GM12878 (cell line): ENCODE measurements at regions not wholly inside any gene's neighbourhood (a gene's known extent, or its start where the extent isn't known, plus 50 kb on each side); places are given as distances from the start of the nearest gene placed in this dataset.

ENCODE experiments used
- ATAC-seq: fragments of 200-7000 bp; cut with Tn5 transposase; 3 replicates; pipeline ENCODE4 v1.9.1; 2020; ENCODE audit warnings: mild to moderate bottlenecking, moderate library complexity
- BruUV-seq: library from RNA; stranded (reverse); fragments of 400-500 nt; replicated peaks from 2 replicates; lab custom pipeline; 2021; lab: Mats Ljungman, UMichigan
- CTCF ChIA-PET: fragments of 300-600 bp; sonication (Branson Sonifier 250); formaldehyde crosslinking; extraction: SDS; loops from one replicate; lab custom pipeline; 2021; ENCODE audit warnings: inconsistent platforms; lab: Yijun Ruan, JAX
- POLR2A ChIA-PET: fragments of 350-600 bp; formaldehyde crosslinking; extraction: SDS; loops from one replicate; lab custom pipeline; 2021; ENCODE audit warnings: inconsistent platforms; lab: Charles Lee
- RAD21 ChIA-PET: fragments of 300-600 bp; sonication (Branson Sonifier 250); formaldehyde crosslinking; loops from one replicate; lab custom pipeline; 2023; ENCODE audit warnings: antibody characterized with exemption; ENCODE audit not compliant: unreplicated experiment; lab: Charles Lee
- SMC1A ChIA-PET: fragments of 300-600 bp; sonication (Branson Sonifier 250); formaldehyde crosslinking; loops from one replicate; lab custom pipeline; 2023; ENCODE audit not compliant: unreplicated experiment, uncharacterized antibody; lab: Charles Lee
- DNase-seq: peaks from one replicate; pipeline ENCODE4 v3.0.0-alpha.2; 2011; ENCODE audit warnings: low read depth, low spot score
- FAIRE-seq: peaks from 3 replicates; lab custom pipeline; 2011; peaks lifted over from hg19 to GRCh38; lab: Jason Lieb, UNC
- H2AFZ ChIP-seq: 2 replicates; pipeline ENCODE4 v1.6.0; 2011; ENCODE audit warnings: low read depth, low read length, control low read depth; ENCODE audit not compliant: control insufficient read depth
- H3K27ac ChIP-seq: 2 replicates; pipeline ENCODE4 v1.5.1; 2011; ENCODE audit warnings: control low read depth; ENCODE audit not compliant: control insufficient read depth, insufficient read depth
- H3K27me3 ChIP-seq, 2 experiments: replicated peaks in 1 of 2; 2 replicates each; pipeline versions ENCODE4 v1.6.0 to v1.6.1; 2011; ENCODE audit warnings: low read length in 1 of 2; ENCODE audit not compliant: control insufficient read depth in 2 of 2, insufficient read depth in 2 of 2
- H3K36me3 ChIP-seq, 2 experiments: 2 replicates each; pipeline ENCODE4 v1.5.1; 2011; ENCODE audit warnings: low read length in 1 of 2; ENCODE audit not compliant: control insufficient read depth in 2 of 2, insufficient read depth in 2 of 2
- H3K4me1 ChIP-seq: 2 replicates; pipeline ENCODE4 v1.6.1; 2011; ENCODE audit warnings: mild to moderate bottlenecking, low read length, moderate library complexity, mixed read lengths; ENCODE audit not compliant: control insufficient read depth, insufficient read depth
- H3K4me2 ChIP-seq: 2 replicates; pipeline ENCODE4 v1.6.0; 2011; ENCODE audit warnings: control low read depth; ENCODE audit not compliant: control insufficient read depth, insufficient read depth
- H3K4me3 ChIP-seq: fragments of 200-600 bp; sonication (generic); 2 replicates; pipeline ENCODE4 v1.5.1; 2016
- H3K79me2 ChIP-seq: 2 replicates; pipeline ENCODE4 v1.6.0; 2011; ENCODE audit warnings: low read length; ENCODE audit not compliant: control insufficient read depth, insufficient read depth
- H3K9ac ChIP-seq: 2 replicates; pipeline ENCODE4 v1.8.0; 2011; ENCODE audit warnings: low read length, control low read depth, mixed read lengths; ENCODE audit not compliant: control insufficient read depth, insufficient read depth
- H3K9me3 ChIP-seq: replicated peaks from 3 replicates; pipeline ENCODE4 v1.5.1; 2011; ENCODE audit warnings: mild to moderate bottlenecking, low read length; ENCODE audit not compliant: control insufficient read depth, insufficient read depth
- H4K20me1 ChIP-seq: 2 replicates; pipeline ENCODE4 v1.6.0; 2011; ENCODE audit not compliant: control insufficient read depth, insufficient read depth
- BHLHE40 ChIP-seq, 2 experiments: fragments of 450-650 bp in 1 of 2; IDR thresholded peaks; 2 replicates each; pipeline ENCODE4 v1.6.1; 2011 to 2017; ENCODE audit warnings: low read depth in 2 of 2, borderline replicate concordance in 1 of 2, improper control_type of control experiment in 1 of 2, low read length in 1 of 2, mild to moderate bottlenecking in 1 of 2
- BRCA1 ChIP-seq: IDR thresholded peaks from 2 replicates; pipeline ENCODE4 v1.6.1; 2011; ENCODE audit warnings: low read depth, low read length, improper control_type of control experiment
- FOXK2 ChIP-seq: fragments of 450-650 bp; IDR thresholded peaks from 2 replicates; pipeline ENCODE4 v1.6.1; 2017; ENCODE audit warnings: mild to moderate bottlenecking, moderate library complexity
- HCFC1 ChIP-seq: fragments of 150-350 bp; IDR thresholded peaks from 2 replicates; pipeline ENCODE4 v1.6.1; 2014; ENCODE audit warnings: low read length
- HDGF ChIP-seq: fragments of 450-650 bp; IDR thresholded peaks from 2 replicates; pipeline ENCODE4 v1.6.1; 2016; ENCODE audit warnings: antibody characterized with exemption
- KDM1A ChIP-seq: fragments of 200-600 bp; sonication (generic); IDR thresholded peaks from 2 replicates; pipeline ENCODE4 v1.6.1; 2016; ENCODE audit warnings: borderline replicate concordance
- MYB ChIP-seq: fragments of 150-350 bp; IDR thresholded peaks from 2 replicates; pipeline ENCODE4 v1.6.1; 2014; ENCODE audit warnings: mild to moderate bottlenecking, low read depth, low read length, borderline replicate concordance
- MYC ChIP-seq: IDR thresholded peaks from 2 replicates; pipeline ENCODE4 v1.6.1; 2011; ENCODE audit warnings: mild to moderate bottlenecking, low read length, moderate library complexity, inconsistent platforms; ENCODE audit not compliant: insufficient read depth, insufficient replicate concordance, insufficient read length, severe bottlenecking
- NFXL1 ChIP-seq: fragments of 450-650 bp; IDR thresholded peaks from 2 replicates; pipeline ENCODE4 v1.6.1; 2017; ENCODE audit warnings: antibody characterized with exemption, mild to moderate bottlenecking, borderline replicate concordance
- POU2F2 ChIP-seq: IDR thresholded peaks from 3 replicates; pipeline ENCODE4 v1.6.1; 2011; ENCODE audit warnings: low read depth, mild to moderate bottlenecking, low read length, borderline replicate concordance
- RB1 ChIP-seq: fragments of 450-650 bp; formaldehyde crosslinking; IDR thresholded peaks from 2 replicates; pipeline ENCODE4 v1.6.1; 2017; ENCODE audit warnings: mild to moderate bottlenecking, borderline replicate concordance
- RCOR1 ChIP-seq: conservative IDR thresholded peaks from 2 replicates; pipeline ENCODE4 v1.6.1; 2012; ENCODE audit warnings: low read depth, low read length, improper control_type of control experiment
- SMC3 ChIP-seq: IDR thresholded peaks from 2 replicates; pipeline ENCODE4 v1.6.1; 2011; ENCODE audit warnings: low read length, improper control_type of control experiment, borderline replicate concordance
- TAF1 ChIP-seq: IDR thresholded peaks from 2 replicates; pipeline ENCODE4 v1.6.1; 2011; ENCODE audit warnings: mild to moderate bottlenecking, low read depth, low read length, borderline replicate concordance
- TBL1XR1 ChIP-seq: IDR thresholded peaks from 2 replicates; pipeline ENCODE4 v1.6.1; 2012; ENCODE audit warnings: low read depth, low read length, improper control_type of control experiment
- ZNF217 ChIP-seq: fragments of 450-650 bp; IDR thresholded peaks from 2 replicates; pipeline ENCODE4 v1.6.1; 2017; ENCODE audit warnings: antibody characterized with exemption, mild to moderate bottlenecking
- WGBS: methylation state at CpG from one replicate; pipeline ENCODE4 v1.1.6; 2016; ENCODE audit warnings: low lambda C conversion rate; ENCODE audit not compliant: insufficient replicate concordance, insufficient coverage; ENCODE audit errors: missing lambda C conversion rate; 5-methylcytosine and 5-hydroxymethylcytosine counted together
- in situ Hi-C: fragments of 300-500 bp; cut with MboI; formaldehyde crosslinking; loops from 9 replicates; pipeline ENCODE4 v1.14.3; 2018; ENCODE audit warnings: mixed read lengths
- intact Hi-C: fragments of 100-400 bp; cut with micrococcal nuclease; formaldehyde crosslinking; loops from one replicate; pipeline ENCODE4 v1.14.2; 2022; ENCODE audit not compliant: unreplicated experiment
- TF ChIP-seq, protein P1 (sequence below): IDR thresholded peaks from 2 replicates; pipeline ENCODE4 v1.6.1; 2011; ENCODE audit warnings: mild to moderate bottlenecking, low read depth, low read length, moderate library complexity; ENCODE audit not compliant: insufficient replicate concordance
- TF ChIP-seq, protein P2 (sequence below): IDR thresholded peaks from 2 replicates; pipeline ENCODE4 v1.6.1; 2012; ENCODE audit warnings: low read depth, low read length, improper control_type of control experiment
- TF ChIP-seq, protein P3 (sequence below): IDR thresholded peaks from 2 replicates; pipeline ENCODE4 v1.6.1; 2012; ENCODE audit warnings: improper control_type of control experiment, low read depth, low read length; ENCODE audit not compliant: insufficient replicate concordance

DNA sequence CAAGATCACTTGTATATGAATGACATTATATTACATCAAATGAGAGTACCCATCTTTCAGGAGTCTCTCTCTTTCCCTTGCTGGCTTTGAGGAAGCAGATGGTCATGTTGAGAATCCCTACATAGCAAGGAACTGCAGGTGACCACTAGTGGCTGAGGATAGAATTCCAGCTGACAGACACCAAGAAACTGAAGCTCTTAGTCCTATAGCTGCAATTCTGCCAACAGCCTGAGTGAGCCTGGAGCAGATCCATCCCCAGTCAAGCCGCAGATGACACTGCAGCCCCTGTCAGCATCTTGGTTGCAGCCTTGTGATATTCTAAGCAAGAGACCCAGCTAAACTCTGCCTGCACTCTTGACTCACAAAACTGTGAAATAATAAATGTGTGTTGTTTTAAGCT, 531.5 kb downstream of the CSNK1G3 start:
- Histone ChIP-seq H2AFZ (no peak overlapping the region), H3K4me1 (no peaks in the 10 kb centered on the region), H3K4me2 (no peak overlapping the region), H4K20me1 (no peaks in the 10 kb centered on the region), H3K9me3 (no peaks in the 10 kb centered on the region; the same call in 1 of the 3 replicates), H3K79me2 (no peaks in the 10 kb centered on the region), H3K4me3 (no peak overlapping the region), H3K36me3 (no peaks in the 10 kb centered on the region), H3K27me3 (no peaks in the 10 kb centered on the region), H3K9ac (no peak overlapping the region), H3K27ac (no peak overlapping the region)
- DNase-seq (no peak), FAIRE-seq (no peak), ATAC-seq (peak; percentile 41; the same call in 1 of the 3 replicates)
- 100% methylated on average over 1 of the region's 1 CpG for WGBS
- RAD21 ChIA-PET, result interaction anchor here (1.5 kb wide), 1 partner anchor 8 kb away, joined by 5 read pairs; no protein-coding TSS in a partner anchor
- SMC1A ChIA-PET, result interaction anchor here (0.6 to 3.5 kb wide), 6 partner anchors 8 to 876 kb away, joined by 3 to 14 read pairs (median 8); no protein-coding TSS in a partner anchor
- intact Hi-C loops, result no loop called here
- in situ Hi-C loops, result no loop called here
- CTCF ChIA-PET, result interaction anchor here (1.3 kb wide), 1 partner anchor 10 kb away, joined by 4 read pairs; no protein-coding TSS in a partner anchor
- BruUV-seq, result no TSS peak
- POLR2A ChIA-PET, result interaction anchor here (1.0 kb wide), 1 partner anchor 11 kb away, joined by 4 read pairs; no protein-coding TSS in a partner anchor
- TF ChIP-seq BRCA1 (no peak), NFXL1 (no peak), MYC (no peak), KDM1A (no peak), POU2F2 (no peak), HDGF (no peak), RCOR1 (no peak), HCFC1 (no peak), MYB (no peak), FOXK2 (no peak), RB1 (no peak), BHLHE40 (IDR thresholded peaks at IDR 0.05; ENCODE audit: borderline replicate concordance in 1 of 2, low read depth in 2 of 2, low read length in 1 of 2) (no peak), TBL1XR1 (no peak), SMC3 (no peak), ZNF217 (no peak), TAF1 (no peak)
- TF ChIP-seq, protein P1, sequence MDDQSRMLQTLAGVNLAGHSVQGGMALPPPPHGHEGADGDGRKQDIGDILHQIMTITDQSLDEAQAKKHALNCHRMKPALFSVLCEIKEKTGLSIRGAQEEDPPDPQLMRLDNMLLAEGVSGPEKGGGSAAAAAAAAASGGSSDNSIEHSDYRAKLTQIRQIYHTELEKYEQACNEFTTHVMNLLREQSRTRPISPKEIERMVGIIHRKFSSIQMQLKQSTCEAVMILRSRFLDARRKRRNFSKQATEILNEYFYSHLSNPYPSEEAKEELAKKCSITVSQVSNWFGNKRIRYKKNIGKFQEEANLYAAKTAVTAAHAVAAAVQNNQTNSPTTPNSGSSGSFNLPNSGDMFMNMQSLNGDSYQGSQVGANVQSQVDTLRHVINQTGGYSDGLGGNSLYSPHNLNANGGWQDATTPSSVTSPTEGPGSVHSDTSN, result no peak
- TF ChIP-seq, protein P2, sequence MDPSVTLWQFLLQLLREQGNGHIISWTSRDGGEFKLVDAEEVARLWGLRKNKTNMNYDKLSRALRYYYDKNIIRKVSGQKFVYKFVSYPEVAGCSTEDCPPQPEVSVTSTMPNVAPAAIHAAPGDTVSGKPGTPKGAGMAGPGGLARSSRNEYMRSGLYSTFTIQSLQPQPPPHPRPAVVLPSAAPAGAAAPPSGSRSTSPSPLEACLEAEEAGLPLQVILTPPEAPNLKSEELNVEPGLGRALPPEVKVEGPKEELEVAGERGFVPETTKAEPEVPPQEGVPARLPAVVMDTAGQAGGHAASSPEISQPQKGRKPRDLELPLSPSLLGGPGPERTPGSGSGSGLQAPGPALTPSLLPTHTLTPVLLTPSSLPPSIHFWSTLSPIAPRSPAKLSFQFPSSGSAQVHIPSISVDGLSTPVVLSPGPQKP, result no peak
- TF ChIP-seq, protein P3, sequence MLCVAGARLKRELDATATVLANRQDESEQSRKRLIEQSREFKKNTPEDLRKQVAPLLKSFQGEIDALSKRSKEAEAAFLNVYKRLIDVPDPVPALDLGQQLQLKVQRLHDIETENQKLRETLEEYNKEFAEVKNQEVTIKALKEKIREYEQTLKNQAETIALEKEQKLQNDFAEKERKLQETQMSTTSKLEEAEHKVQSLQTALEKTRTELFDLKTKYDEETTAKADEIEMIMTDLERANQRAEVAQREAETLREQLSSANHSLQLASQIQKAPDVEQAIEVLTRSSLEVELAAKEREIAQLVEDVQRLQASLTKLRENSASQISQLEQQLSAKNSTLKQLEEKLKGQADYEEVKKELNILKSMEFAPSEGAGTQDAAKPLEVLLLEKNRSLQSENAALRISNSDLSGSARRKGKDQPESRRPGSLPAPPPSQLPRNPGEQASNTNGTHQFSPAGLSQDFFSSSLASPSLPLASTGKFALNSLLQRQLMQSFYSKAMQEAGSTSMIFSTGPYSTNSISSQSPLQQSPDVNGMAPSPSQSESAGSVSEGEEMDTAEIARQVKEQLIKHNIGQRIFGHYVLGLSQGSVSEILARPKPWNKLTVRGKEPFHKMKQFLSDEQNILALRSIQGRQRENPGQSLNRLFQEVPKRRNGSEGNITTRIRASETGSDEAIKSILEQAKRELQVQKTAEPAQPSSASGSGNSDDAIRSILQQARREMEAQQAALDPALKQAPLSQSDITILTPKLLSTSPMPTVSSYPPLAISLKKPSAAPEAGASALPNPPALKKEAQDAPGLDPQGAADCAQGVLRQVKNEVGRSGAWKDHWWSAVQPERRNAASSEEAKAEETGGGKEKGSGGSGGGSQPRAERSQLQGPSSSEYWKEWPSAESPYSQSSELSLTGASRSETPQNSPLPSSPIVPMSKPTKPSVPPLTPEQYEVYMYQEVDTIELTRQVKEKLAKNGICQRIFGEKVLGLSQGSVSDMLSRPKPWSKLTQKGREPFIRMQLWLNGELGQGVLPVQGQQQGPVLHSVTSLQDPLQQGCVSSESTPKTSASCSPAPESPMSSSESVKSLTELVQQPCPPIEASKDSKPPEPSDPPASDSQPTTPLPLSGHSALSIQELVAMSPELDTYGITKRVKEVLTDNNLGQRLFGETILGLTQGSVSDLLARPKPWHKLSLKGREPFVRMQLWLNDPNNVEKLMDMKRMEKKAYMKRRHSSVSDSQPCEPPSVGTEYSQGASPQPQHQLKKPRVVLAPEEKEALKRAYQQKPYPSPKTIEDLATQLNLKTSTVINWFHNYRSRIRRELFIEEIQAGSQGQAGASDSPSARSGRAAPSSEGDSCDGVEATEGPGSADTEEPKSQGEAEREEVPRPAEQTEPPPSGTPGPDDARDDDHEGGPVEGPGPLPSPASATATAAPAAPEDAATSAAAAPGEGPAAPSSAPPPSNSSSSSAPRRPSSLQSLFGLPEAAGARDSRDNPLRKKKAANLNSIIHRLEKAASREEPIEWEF, result no peak
